ENCODE measurements at regions not wholly inside any gene's neighbourhood (a gene's known extent, or its start where the extent isn't known, plus 50 kb on each side); places are given as distances from the start of the nearest gene placed in this dataset.

GRCh38 chrX:30950391-30950790 lies 61.3 kb upstream of the TAB3 start:
- DNase-seq (ENCODE audit: low spot score) = no peak

- no peak for DNase-seq (ENCODE audit: low spot score)
These were observed 60.5 kb upstream of the TAB3 start for GRCh38 chrX:30949554-30949953.

- DNase-seq (ENCODE audit: low spot score) = no peak
These were observed 59.6 kb upstream of the TAB3 start for GRCh38 chrX:30948626-30949025.

DNA sequence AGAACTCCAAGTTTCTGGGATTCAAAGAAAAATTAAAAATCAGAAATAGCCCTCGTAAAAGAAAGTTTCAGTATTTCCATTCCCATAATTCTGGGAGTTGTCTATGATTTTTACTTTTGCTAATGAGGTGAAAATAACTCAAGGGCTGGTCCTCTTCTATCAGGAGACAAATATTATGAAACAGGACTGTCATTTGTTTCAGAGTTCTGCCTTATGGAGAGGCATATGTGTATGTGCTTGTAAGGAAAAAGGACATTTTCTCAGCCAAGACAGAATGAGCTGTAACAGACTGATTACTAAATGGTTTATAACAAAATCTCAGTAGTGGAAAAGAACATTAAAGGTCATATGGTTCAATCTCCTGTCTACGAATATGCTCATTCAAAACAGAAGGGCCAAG lies 59.0 kb upstream of the TAB3 start:
- no peak for DNase-seq (ENCODE audit: low spot score)

DNA sequence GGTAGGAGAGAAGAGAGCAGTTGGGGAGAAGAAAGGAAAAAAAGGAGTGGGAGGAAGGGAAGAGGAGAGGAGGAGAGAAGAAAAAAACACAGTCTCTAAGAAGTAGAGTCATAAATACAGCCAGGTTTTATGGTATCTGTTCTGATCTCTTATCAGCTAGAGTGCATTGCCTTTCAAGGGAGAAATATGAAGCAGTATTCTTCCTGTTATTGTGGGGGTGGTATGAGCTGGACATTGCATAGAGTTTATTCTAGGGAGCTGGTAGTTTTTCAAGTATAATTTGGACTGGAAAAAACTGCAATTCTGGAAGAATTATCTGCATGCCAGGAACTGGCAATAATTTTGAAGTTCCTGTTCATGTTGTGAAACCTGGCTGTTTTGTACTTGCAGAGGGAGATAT lies 54.9 kb upstream of the TAB3 start:
- DNase-seq (ENCODE audit: low spot score) = no peak

DNA sequence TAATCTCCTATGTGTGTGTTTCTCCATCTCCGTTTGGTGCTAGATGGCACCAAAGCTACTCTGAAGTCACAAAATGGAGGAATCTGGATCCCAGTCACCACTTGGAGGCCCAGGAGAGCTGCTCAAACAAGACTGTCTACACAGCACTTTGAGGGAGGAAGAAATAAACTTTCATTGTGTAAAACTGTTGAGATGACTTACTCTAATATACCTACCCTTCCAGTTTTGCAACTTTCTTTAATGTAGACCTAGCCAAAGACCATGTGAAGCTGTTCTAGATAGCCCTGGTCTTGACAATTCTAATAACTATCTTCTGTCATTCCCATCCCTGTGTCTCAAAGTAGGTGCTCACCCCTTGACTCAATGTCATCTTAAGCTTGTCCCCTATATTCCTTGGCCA lies 52.8 kb upstream of the TAB3 start:
- no peak for DNase-seq (ENCODE audit: low spot score)

- no peak for DNase-seq (ENCODE audit: low spot score)
These were observed 50.9 kb upstream of the TAB3 start for GRCh38 chrX:30939928-30940327.

Data from COLO829 (cell line).